Lower leg skin (tissue), 3 donors: ENCODE measurements at regions not wholly inside any gene's neighbourhood (a gene's known extent, or its start where the extent isn't known, plus 50 kb on each side); places are given as distances from the start of the nearest gene placed in this dataset.

Experiments used
- CTCF ChIP-seq, 3 donors: fragments of 450-650 bp; IDR thresholded peaks; one replicate each; pipeline ENCODE4 v1.5.1; 2016; ENCODE audit warnings: antibody characterized with exemption in 3 of 3, mild to moderate bottlenecking in 3 of 3, moderate library complexity in 2 of 3
- POLR2A ChIP-seq, 2 donors: fragments of 450-650 bp; IDR thresholded peaks; one replicate each; pipeline ENCODE4 v1.6.1; 2016 to 2017; ENCODE audit warnings: antibody characterized with exemption in 2 of 2, mild to moderate bottlenecking in 1 of 2, moderate library complexity in 1 of 2

- TF ChIP-seq CTCF (IDR thresholded peaks at IDR 0.05) (no peak), POLR2A (IDR thresholded peaks at IDR 0.05) (no peak)
Measured at GRCh38 chr4:104262678-104263077, 232.0 kb downstream of the CXXC4 start.
